ENCODE measurements at regions not wholly inside any gene's neighbourhood (a gene's known extent, or its start where the extent isn't known, plus 50 kb on each side); places are given as distances from the start of the nearest gene placed in this dataset.

GRCh38 chr1:218587900-218588299 is 242.8 kb downstream of the TGFB2 start:
- in situ Hi-C loops (cut with MboI) = no loop called here
- Histone ChIP-seq H3K4me3 (no peak overlapping the region), H3K27me3 (replicated peaks in 1 of 2; ENCODE audit: control insufficient read depth in 2 of 2, insufficient read depth in 2 of 2, low read length in 1 of 2) (no peaks in the 10 kb centered on the region; a peak in 1 of 4 replicates), H3K4me1 (ENCODE audit: control insufficient read depth, insufficient read depth, low read length) (no peaks in the 10 kb centered on the region), H3K9me3 (replicated peaks; ENCODE audit: control insufficient read depth, insufficient read depth, low read length) (no peaks in the 10 kb centered on the region), H3K79me2 (ENCODE audit: control insufficient read depth, insufficient read depth, low read length) (no peaks in the 10 kb centered on the region), H3K36me3 (ENCODE audit: control insufficient read depth in 2 of 2, insufficient read depth in 2 of 2, low read length in 1 of 2) (no peaks in the 10 kb centered on the region), H2AFZ (ENCODE audit: control insufficient read depth, low read depth, low read length) (no peak overlapping the region), H3K9ac (ENCODE audit: control insufficient read depth, insufficient read depth, low read length) (no peak overlapping the region), H3K4me2 (ENCODE audit: control insufficient read depth, insufficient read depth) (no peak overlapping the region), H4K20me1 (ENCODE audit: control insufficient read depth, insufficient read depth) (no peaks in the 10 kb centered on the region), H3K27ac (ENCODE audit: control insufficient read depth, insufficient read depth) (no peak overlapping the region)
- WGBS (ENCODE audit: insufficient coverage, insufficient replicate concordance, low lambda C conversion rate, missing lambda C conversion rate) = 47% methylated on average over 2 of the region's 2 CpGs
- no peak for DNase-seq (ENCODE audit: low read depth, low spot score)
- TF ChIP-seq, protein P1, sequence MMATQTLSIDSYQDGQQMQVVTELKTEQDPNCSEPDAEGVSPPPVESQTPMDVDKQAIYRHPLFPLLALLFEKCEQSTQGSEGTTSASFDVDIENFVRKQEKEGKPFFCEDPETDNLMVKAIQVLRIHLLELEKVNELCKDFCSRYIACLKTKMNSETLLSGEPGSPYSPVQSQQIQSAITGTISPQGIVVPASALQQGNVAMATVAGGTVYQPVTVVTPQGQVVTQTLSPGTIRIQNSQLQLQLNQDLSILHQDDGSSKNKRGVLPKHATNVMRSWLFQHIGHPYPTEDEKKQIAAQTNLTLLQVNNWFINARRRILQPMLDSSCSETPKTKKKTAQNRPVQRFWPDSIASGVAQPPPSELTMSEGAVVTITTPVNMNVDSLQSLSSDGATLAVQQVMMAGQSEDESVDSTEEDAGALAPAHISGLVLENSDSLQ (IDR thresholded peaks at IDR 0.05) = no peak
- TF ChIP-seq SMAD1 (IDR thresholded peaks at IDR 0.05; ENCODE audit: low read depth, partially characterized antibody) (no peak), ZBED1 (IDR thresholded peaks at IDR 0.05; ENCODE audit: borderline replicate concordance) (no peak), JUNB (IDR thresholded peaks at IDR 0.05) (no peak), JUND (IDR thresholded peaks at IDR 0.05; ENCODE audit: low read depth, low read length) (no peak), ZSCAN29 (IDR thresholded peaks at IDR 0.05) (no peak), NR2C2 (IDR thresholded peaks at IDR 0.05; ENCODE audit: borderline replicate concordance, control insufficient read depth, insufficient read length, low read depth) (no peak), RUNX3 (IDR thresholded peaks at IDR 0.05; ENCODE audit: low read length) (no peak), MEF2A (IDR thresholded peaks at IDR 0.05; ENCODE audit: insufficient read depth, low read depth, low read length) (no peak), STAT3 (IDR thresholded peaks at IDR 0.05; ENCODE audit: low read depth, low read length) (no peak)
- no peak for FAIRE-seq
- ChIA-PET CTCF (no interaction called here), POLR2A (no interaction called here), RAD21 (ENCODE audit: unreplicated experiment) (no interaction called here), SMC1A (ENCODE audit: uncharacterized antibody, unreplicated experiment) (interaction anchor here (0.8 kb wide), 1 partner anchor 15 kb away, joined by 3 read pairs; no protein-coding TSS in a partner anchor)
- no peak for ATAC-seq
- BruUV-seq (replicated peaks) = no TSS peak
- intact Hi-C loops (cut with micrococcal nuclease; ENCODE audit: unreplicated experiment) = no loop called here

Data from GM12878 (cell line).